ENCODE measurements at regions not wholly inside any gene's neighbourhood (a gene's known extent, or its start where the extent isn't known, plus 50 kb on each side); places are given as distances from the start of the nearest gene placed in this dataset.

GRCh38 chr15:48066456-48066855 lies 54.3 kb upstream of the SLC24A5 start:
- DNase-seq (ENCODE audit: low spot score) = no peak
- in situ Hi-C loops (cut with HindIII; ENCODE audit: low sequenced_read_pairs) = no loop called here
